ENCODE measurements at regions not wholly inside any gene's neighbourhood (a gene's known extent, or its start where the extent isn't known, plus 50 kb on each side); places are given as distances from the start of the nearest gene placed in this dataset.

DNA sequence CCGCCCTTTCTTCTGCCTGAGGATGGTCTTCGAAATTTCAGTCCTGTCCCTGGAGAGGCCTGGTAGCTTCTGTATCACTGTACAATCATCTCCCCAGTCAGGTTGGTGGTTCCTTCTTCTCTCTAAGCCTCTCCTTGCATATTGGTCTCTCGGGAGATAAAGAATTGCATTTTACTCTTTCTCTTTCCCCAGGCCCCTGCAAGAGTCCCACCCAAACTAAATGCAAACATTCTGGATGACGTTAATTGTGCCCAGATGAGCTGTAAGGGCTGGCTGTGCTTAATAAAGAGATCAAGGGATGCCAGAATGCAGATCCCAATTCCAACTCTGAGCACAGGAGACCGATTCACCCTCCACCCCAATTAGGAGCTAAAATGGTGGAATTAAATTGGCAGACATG, 835.4 kb upstream of the TMEM132C start:
- TF ChIP-seq, protein P1, sequence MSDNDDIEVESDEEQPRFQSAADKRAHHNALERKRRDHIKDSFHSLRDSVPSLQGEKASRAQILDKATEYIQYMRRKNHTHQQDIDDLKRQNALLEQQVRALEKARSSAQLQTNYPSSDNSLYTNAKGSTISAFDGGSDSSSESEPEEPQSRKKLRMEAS (IDR thresholded peaks at IDR 0.05; ENCODE audit: insufficient read depth, insufficient read length): no peak
- no peak for TF ChIP-seq POLR2AphosphoS5 (IDR thresholded peaks at IDR 0.05; ENCODE audit: insufficient read depth, low read depth, low read length)

Measured in endothelial cell of umbilical vein (primary cell).